ENCODE measurements at regions not wholly inside any gene's neighbourhood (a gene's known extent, or its start where the extent isn't known, plus 50 kb on each side); places are given as distances from the start of the nearest gene placed in this dataset.

DNA sequence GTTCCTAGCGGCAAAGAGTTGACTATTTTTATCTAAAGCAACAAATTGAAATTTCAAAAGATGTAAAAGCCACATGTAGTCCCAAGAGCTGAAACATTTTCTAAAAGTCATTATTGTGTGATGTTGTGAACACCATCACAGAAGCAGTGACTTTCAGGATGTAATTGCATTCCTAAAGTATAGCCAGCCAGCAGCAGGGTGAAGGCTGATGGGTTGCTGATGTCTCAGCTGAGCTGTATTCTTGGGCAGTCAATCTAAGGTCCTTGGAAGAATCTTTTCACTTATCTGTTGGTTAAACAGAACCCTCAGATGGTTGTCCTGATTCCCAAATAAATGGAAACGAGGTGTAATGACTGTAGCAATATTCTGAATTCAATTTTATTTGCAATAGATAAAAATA, 237.4 kb upstream of the WWC1 start:
- Histone ChIP-seq H3K9ac (ENCODE audit: low read length) (no peak overlapping the region), H3K9me3 (ENCODE audit: low read length) (no peaks in the 10 kb centered on the region; the same call in 1 of the 2 replicates), H4K20me1 (ENCODE audit: insufficient read depth, low read length) (no peaks in the 10 kb centered on the region), H3K79me2 (ENCODE audit: insufficient read depth, low read length) (no peaks in the 10 kb centered on the region), H3K27me3 (ENCODE audit: insufficient read depth, low read length) (no peaks in the 10 kb centered on the region), H3K4me2 (ENCODE audit: low read length) (no peak overlapping the region), H3K9me2 (ENCODE audit: low read depth, low read length) (no peaks in the 10 kb centered on the region), H3K4me3 (ENCODE audit: low read depth, low read length, poor library complexity, severe bottlenecking) (no peak overlapping the region), H3K27ac (ENCODE audit: low read depth, low read length, poor library complexity, severe bottlenecking) (no peak overlapping the region), H3K36me3 (ENCODE audit: insufficient read depth, low read length) (no peaks in the 10 kb centered on the region), H3K4me1 (ENCODE audit: insufficient read depth, low read length, severe bottlenecking) (no peaks in the 10 kb centered on the region), H3F3A (ENCODE audit: insufficient read depth, low read length) (no peaks in the 10 kb centered on the region), H2AFZ (ENCODE audit: low read length) (no peak overlapping the region)
- TF ChIP-seq, protein P1, sequence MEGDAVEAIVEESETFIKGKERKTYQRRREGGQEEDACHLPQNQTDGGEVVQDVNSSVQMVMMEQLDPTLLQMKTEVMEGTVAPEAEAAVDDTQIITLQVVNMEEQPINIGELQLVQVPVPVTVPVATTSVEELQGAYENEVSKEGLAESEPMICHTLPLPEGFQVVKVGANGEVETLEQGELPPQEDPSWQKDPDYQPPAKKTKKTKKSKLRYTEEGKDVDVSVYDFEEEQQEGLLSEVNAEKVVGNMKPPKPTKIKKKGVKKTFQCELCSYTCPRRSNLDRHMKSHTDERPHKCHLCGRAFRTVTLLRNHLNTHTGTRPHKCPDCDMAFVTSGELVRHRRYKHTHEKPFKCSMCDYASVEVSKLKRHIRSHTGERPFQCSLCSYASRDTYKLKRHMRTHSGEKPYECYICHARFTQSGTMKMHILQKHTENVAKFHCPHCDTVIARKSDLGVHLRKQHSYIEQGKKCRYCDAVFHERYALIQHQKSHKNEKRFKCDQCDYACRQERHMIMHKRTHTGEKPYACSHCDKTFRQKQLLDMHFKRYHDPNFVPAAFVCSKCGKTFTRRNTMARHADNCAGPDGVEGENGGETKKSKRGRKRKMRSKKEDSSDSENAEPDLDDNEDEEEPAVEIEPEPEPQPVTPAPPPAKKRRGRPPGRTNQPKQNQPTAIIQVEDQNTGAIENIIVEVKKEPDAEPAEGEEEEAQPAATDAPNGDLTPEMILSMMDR (IDR thresholded peaks at IDR 0.05; ENCODE audit: low read length) = no peak
- TF ChIP-seq EZH2 (IDR thresholded peaks at IDR 0.05; ENCODE audit: borderline replicate concordance, low read length) = no peak

DNA sequence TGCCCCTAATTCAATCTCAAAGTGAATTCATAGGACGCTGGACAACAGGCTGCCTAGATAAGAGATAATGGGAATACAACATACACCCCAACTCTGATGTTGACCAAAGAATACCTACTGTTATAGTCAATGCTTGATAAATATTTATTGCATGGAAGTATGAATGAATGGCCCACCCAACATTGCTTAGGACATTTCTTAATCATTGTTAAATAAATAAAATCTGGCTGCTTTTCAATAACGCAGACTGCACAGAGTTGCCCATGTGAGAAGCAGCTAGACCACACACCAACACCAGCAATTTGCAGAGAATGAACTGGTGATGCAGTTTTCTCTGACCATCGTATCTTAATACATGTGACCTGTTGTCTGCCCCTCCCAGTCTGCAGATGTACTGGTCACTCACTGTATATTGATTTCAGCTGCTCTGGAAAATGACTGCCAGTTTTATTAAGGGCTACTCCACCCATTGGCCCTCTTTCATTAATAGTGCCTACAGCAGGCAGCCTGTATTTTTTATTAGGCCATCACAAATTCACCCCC, 236.2 kb upstream of the WWC1 start:
- no peak overlapping the region for H3K27ac ChIP-seq (ENCODE audit: low read depth, low read length, poor library complexity, severe bottlenecking)
- no peak overlapping the region for H2AFZ ChIP-seq (ENCODE audit: low read length)
- H4K20me1 ChIP-seq (ENCODE audit: insufficient read depth, low read length) = no peaks in the 10 kb centered on the region
- TF ChIP-seq EZH2 (IDR thresholded peaks at IDR 0.05; ENCODE audit: borderline replicate concordance, low read length) = no peak
- TF ChIP-seq, protein P1 (IDR thresholded peaks at IDR 0.05; ENCODE audit: low read length) = no peak
- H3K36me3 ChIP-seq (ENCODE audit: insufficient read depth, low read length) = no peaks in the 10 kb centered on the region
- no peak overlapping the region for H3K9ac ChIP-seq (ENCODE audit: low read length)
- no peaks in the 10 kb centered on the region; the same call in 1 of the 2 replicates for H3K9me3 ChIP-seq (ENCODE audit: low read length)
- H3K27me3 ChIP-seq (ENCODE audit: insufficient read depth, low read length) = no peaks in the 10 kb centered on the region
- no peaks in the 10 kb centered on the region for H3K9me2 ChIP-seq (ENCODE audit: low read depth, low read length)
- H3K4me2 ChIP-seq (ENCODE audit: low read length) = no peak overlapping the region
- H3K4me3 ChIP-seq (ENCODE audit: low read depth, low read length, poor library complexity, severe bottlenecking) = no peak overlapping the region
- H3F3A ChIP-seq (ENCODE audit: insufficient read depth, low read length) = no peaks in the 10 kb centered on the region
- no peaks in the 10 kb centered on the region for H3K4me1 ChIP-seq (ENCODE audit: insufficient read depth, low read length, severe bottlenecking)
- H3K79me2 ChIP-seq (ENCODE audit: insufficient read depth, low read length) = no peaks in the 10 kb centered on the region

DNA sequence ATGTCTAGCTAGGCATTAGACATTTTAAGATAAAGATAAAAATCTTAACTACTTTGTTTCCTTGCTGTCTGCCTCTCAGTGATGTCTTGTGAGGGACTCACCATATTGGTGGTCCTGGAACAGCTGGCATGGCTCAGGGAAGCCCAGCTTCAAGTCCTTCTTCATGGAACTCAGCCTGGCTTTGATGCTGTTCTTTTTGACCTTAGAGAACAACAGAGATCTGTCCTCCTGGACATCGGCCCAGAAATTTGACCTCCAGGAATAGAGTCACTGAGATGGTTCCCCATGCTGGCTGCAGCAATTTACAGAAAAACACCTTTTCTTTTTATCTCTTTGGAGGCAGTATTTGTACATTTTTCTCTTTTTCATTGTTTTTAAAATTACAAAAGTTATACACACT, 235.5 kb upstream of the WWC1 start:
- no peak overlapping the region for H3K4me3 ChIP-seq (ENCODE audit: low read depth, low read length, poor library complexity, severe bottlenecking)
- H3F3A ChIP-seq (ENCODE audit: insufficient read depth, low read length) = no peaks in the 10 kb centered on the region
- no peaks in the 10 kb centered on the region for H3K9me2 ChIP-seq (ENCODE audit: low read depth, low read length)
- H3K36me3 ChIP-seq (ENCODE audit: insufficient read depth, low read length) = no peaks in the 10 kb centered on the region
- no peak overlapping the region for H3K4me2 ChIP-seq (ENCODE audit: low read length)
- H3K9me3 ChIP-seq (ENCODE audit: low read length) = no peaks in the 10 kb centered on the region; the same call in 1 of the 2 replicates
- no peaks in the 10 kb centered on the region for H3K27me3 ChIP-seq (ENCODE audit: insufficient read depth, low read length)
- H3K4me1 ChIP-seq (ENCODE audit: insufficient read depth, low read length, severe bottlenecking) = no peaks in the 10 kb centered on the region
- H3K9ac ChIP-seq (ENCODE audit: low read length) = no peak overlapping the region
- no peaks in the 10 kb centered on the region for H4K20me1 ChIP-seq (ENCODE audit: insufficient read depth, low read length)
- H2AFZ ChIP-seq (ENCODE audit: low read length) = no peak overlapping the region
- H3K27ac ChIP-seq (ENCODE audit: low read depth, low read length, poor library complexity, severe bottlenecking) = no peak overlapping the region
- no peaks in the 10 kb centered on the region for H3K79me2 ChIP-seq (ENCODE audit: insufficient read depth, low read length)
- no peak for TF ChIP-seq EZH2 (IDR thresholded peaks at IDR 0.05; ENCODE audit: borderline replicate concordance, low read length)
- TF ChIP-seq, protein P1 (IDR thresholded peaks at IDR 0.05; ENCODE audit: low read length) = no peak
